CD4-positive, alpha-beta T cell treated with Interleukin-10 for 1 hour (primary cell): ENCODE measurements at regions not wholly inside any gene's neighbourhood (a gene's known extent, or its start where the extent isn't known, plus 50 kb on each side); places are given as distances from the start of the nearest gene placed in this dataset.

Experiments used
- DNase-seq: peaks from one replicate; pipeline ENCODE4 v3.0.0-alpha.2; 2020

GRCh38 chr14:71514941-71515919 lies 417.0 kb upstream of the RGS6 start:
- DNase-seq, result no peak

- DNase-seq, result no peak
Measured at GRCh38 chr14:71521238-71522135, 410.7 kb upstream of the RGS6 start.

- no peak for DNase-seq
Measured at GRCh38 chr14:71523630-71524319, 408.5 kb upstream of the RGS6 start.

GRCh38 chr14:71524320-71524982 lies 407.8 kb upstream of the RGS6 start:
- no peak for DNase-seq

- DNase-seq, result no peak
Measured at GRCh38 chr14:71525663-71526221, 406.5 kb upstream of the RGS6 start.

- no peak for DNase-seq
Measured at GRCh38 chr14:71526388-71526787, 405.8 kb upstream of the RGS6 start.

GRCh38 chr14:71527838-71528237 lies 404.4 kb upstream of the RGS6 start:
- no peak for DNase-seq

GRCh38 chr14:71529848-71530247 lies 402.4 kb upstream of the RGS6 start:
- no peak for DNase-seq

- DNase-seq, result no peak
Measured at GRCh38 chr14:71532344-71532743, 399.9 kb upstream of the RGS6 start.

- DNase-seq, result no peak
Measured at GRCh38 chr14:71532790-71533189, 399.4 kb upstream of the RGS6 start.

- no peak for DNase-seq
Measured at GRCh38 chr14:71533390-71533789, 398.8 kb upstream of the RGS6 start.

GRCh38 chr14:71533800-71534199 lies 398.4 kb upstream of the RGS6 start:
- no peak for DNase-seq

- no peak for DNase-seq
Measured at GRCh38 chr14:71534506-71534905, 397.7 kb upstream of the RGS6 start.

GRCh38 chr14:71536015-71536740 lies 396.1 kb upstream of the RGS6 start:
- DNase-seq, result no peak

- no peak for DNase-seq
Measured at GRCh38 chr14:71536927-71537772, 395.1 kb upstream of the RGS6 start.

GRCh38 chr14:71538288-71538687 lies 393.9 kb upstream of the RGS6 start:
- DNase-seq, result no peak

- DNase-seq, result no peak
Measured at GRCh38 chr14:71538938-71539649, 393.1 kb upstream of the RGS6 start.

- no peak for DNase-seq
Measured at GRCh38 chr14:71539650-71540285, 392.5 kb upstream of the RGS6 start.

GRCh38 chr14:71541271-71541670 lies 391.0 kb upstream of the RGS6 start:
- DNase-seq, result no peak
